GM10248 (cell line): ENCODE measurements at regions not wholly inside any gene's neighbourhood (a gene's known extent, or its start where the extent isn't known, plus 50 kb on each side); places are given as distances from the start of the nearest gene placed in this dataset.

ENCODE experiments used
- CTCF ChIA-PET: fragments of 300-600 bp; sonication (Branson Sonifier 250); formaldehyde crosslinking; extraction: SDS; loops from one replicate; lab custom pipeline; 2021; ENCODE audit warnings: antibody characterized with exemption; lab: Yijun Ruan, JAX
- POLR2A ChIA-PET: fragments of 350-650 bp; sonication (Branson Sonifier 250); formaldehyde crosslinking; extraction: SDS; loops from one replicate; lab custom pipeline; 2020; ENCODE audit warnings: antibody characterized with exemption; lab: Yijun Ruan, JAX
- DNase-seq: peaks from one replicate; pipeline ENCODE4 v3.0.0; 2012; ENCODE audit errors: extremely low spot score
- CTCF ChIP-seq: IDR thresholded peaks from 2 replicates; pipeline ENCODE4 v1.5.1; 2012; ENCODE audit warnings: mild to moderate bottlenecking, low read depth; ENCODE audit errors: extremely low read depth, missing control alignments, control extremely low read depth

- ChIA-PET POLR2A (no interaction called here), CTCF (no interaction called here)
- DNase-seq = no peak
- TF ChIP-seq CTCF = no peak
Measured at GRCh38 chr2:76641506-76641905, 880.7 kb downstream of the LRRTM4 start.

- ChIA-PET CTCF (no interaction called here), POLR2A (no interaction called here)
- DNase-seq = no peak
- TF ChIP-seq CTCF = no peak
Measured at GRCh38 chr2:76640905-76641304, 881.3 kb downstream of the LRRTM4 start.

- DNase-seq = no peak
- no peak for TF ChIP-seq CTCF
- ChIA-PET POLR2A (no interaction called here), CTCF (no interaction called here)
Measured at GRCh38 chr2:76639171-76639680, 883.0 kb downstream of the LRRTM4 start.

- DNase-seq = no peak
- CTCF ChIA-PET = no interaction called here
- TF ChIP-seq CTCF = no peak
- POLR2A ChIA-PET = interaction anchor here (0.7 kb wide), 1 partner anchor 945 kb away, joined by 6 read pairs; no protein-coding TSS in a partner anchor
Measured at GRCh38 chr2:76633276-76633921, 888.8 kb downstream of the LRRTM4 start.

GRCh38 chr2:76625101-76625500, 897.1 kb downstream of the LRRTM4 start:
- CTCF ChIA-PET = no interaction called here
- DNase-seq = no peak
- no peak for TF ChIP-seq CTCF
- POLR2A ChIA-PET = no interaction called here

GRCh38 chr2:76613330-76613729, 902.6 kb upstream of the GCFC2 start:
- TF ChIP-seq CTCF = no peak
- DNase-seq = no peak
- ChIA-PET CTCF (interaction anchor here (1.4 kb wide), 1 partner anchor 13 kb away, joined by 9 read pairs; no protein-coding TSS in a partner anchor), POLR2A (no interaction called here)
